Uterus (tissue), 2 donors: ENCODE measurements at regions not wholly inside any gene's neighbourhood (a gene's known extent, or its start where the extent isn't known, plus 50 kb on each side); places are given as distances from the start of the nearest gene placed in this dataset.

Source experiments
- CTCF ChIP-seq, 4 experiments: fragments of 200-600 bp in 2 of 4; fragments of 450-650 bp in 2 of 4; sonication (generic) in 2 of 4; IDR thresholded peaks; one replicate each; pipeline ENCODE4 v1.5.1; 2016 to 2019; ENCODE audit warnings: antibody characterized with exemption in 4 of 4, mild to moderate bottlenecking in 2 of 4, moderate library complexity in 1 of 4
- POLR2A ChIP-seq, 2 donors: fragments of 450-650 bp; IDR thresholded peaks; one replicate each; pipeline ENCODE4 v1.6.1; 2016; ENCODE audit warnings: antibody characterized with exemption in 2 of 2, mild to moderate bottlenecking in 1 of 2, moderate library complexity in 1 of 2

DNA sequence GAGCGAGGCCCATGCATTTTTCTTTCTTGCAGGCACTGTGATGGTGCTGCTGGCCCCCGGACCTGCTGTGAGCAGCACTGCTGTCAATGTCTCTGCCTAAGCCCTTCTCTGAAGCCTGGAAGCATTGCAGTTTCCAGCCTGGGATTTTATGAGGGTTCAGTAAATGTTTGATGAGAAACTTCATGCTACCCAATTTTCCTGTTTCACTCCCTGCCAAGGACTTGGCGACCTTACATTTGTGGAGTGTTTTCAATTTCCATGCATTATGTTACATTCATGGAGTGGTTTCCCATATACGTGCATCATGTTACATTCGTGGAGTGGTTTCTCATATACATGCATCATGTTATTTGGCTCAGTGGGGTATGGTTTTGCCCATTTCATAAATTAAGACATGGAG lies 90.7 kb upstream of the PTCH1 start:
- TF ChIP-seq CTCF (IDR thresholded peaks at IDR 0.05) (no peak), POLR2A (IDR thresholded peaks at IDR 0.05) (no peak)
